Epidermal melanocyte (primary cell): ENCODE measurements at regions not wholly inside any gene's neighbourhood (a gene's known extent, or its start where the extent isn't known, plus 50 kb on each side); places are given as distances from the start of the nearest gene placed in this dataset.
"Not testable (repeated sequence)": the region's sequence is repeated elsewhere in the genome, so short reads cannot be mapped to it uniquely, and the experiment has no call there.

ENCODE experiments used
- DNase-seq: peaks from one replicate; pipeline ENCODE4 v3.0.0; 2011; ENCODE audit warnings: low spot score; ENCODE audit not compliant: insufficient read length

DNA sequence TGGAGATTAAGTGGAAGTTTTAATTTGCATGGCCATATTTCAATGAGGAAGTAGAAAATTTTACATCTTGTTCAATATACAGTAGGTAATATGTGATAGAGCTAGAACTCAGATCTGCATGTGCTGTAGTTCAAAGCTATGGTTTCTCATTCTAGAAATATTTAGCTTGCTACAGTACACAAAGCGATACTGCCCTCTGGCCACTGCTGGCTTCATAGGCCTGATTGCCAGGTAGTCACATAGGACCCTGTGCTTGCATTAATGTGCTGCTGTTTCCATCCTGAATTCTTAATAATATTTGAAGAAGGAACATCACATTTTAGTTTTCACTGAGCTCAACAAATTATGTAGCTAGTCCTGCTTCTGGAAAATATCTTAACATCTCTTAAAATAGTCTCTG lies 87.0 kb downstream of the PLSCR2 start:
- no peak for DNase-seq

DNA sequence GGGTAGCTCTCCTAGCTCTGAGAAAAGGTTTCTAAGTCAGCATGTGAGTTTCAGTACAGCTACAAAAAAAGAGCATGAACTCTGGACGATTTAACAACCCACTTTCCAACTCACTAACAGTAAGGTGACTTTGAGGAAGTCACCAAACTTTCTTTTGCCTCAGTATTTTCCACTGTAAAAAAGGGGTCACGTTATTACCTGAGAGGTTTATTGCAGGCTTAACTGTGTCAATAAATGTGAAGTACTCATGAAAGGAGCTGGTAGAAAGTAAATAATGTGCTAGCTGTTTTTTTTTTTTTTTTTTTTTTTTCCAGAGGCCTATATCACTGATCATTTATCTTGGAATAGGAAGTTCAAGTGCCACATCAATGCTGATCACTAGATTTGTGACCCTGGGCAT lies 89.3 kb downstream of the PLSCR2 start:
- DNase-seq, result no peak

DNA sequence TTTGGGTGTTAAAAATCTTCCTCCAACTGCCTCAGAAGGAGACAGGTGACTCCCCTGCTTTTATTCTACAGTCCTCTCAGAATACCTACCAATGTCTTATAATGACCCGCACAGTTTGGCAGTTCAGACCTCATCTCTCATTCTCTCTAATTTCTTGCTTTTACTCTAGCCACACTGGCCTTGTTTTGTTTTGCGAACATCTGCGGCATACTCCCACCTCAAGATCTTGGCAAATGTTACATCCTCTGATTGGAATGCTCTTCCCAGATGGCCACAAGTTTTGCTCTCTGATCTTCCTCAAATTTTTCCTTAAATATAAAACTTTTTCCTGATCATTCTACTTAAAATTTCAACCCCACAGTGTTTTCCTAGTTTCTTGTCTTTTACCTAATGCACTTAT lies 94.1 kb downstream of the PLSCR2 start:
- DNase-seq, result no peak

DNA sequence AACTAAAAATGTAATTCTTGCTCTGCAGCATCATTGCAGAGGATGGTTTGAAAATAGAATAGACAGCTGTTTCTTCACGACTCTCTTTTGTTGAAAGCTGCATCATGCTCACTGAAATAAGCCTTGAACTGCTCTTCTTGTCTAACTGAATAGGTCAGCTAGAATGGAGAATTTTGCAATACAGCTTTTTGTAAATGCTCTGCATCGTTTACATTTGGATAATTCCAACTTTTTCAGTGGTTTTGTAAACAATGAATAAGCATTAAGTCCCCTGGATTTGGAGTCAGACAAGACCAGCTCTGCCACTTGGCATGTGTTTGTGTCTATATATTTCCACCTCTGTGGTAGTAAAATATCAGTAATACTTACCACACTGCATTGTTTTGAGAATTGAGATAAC lies 95.2 kb downstream of the PLSCR2 start:
- no peak for DNase-seq

DNA sequence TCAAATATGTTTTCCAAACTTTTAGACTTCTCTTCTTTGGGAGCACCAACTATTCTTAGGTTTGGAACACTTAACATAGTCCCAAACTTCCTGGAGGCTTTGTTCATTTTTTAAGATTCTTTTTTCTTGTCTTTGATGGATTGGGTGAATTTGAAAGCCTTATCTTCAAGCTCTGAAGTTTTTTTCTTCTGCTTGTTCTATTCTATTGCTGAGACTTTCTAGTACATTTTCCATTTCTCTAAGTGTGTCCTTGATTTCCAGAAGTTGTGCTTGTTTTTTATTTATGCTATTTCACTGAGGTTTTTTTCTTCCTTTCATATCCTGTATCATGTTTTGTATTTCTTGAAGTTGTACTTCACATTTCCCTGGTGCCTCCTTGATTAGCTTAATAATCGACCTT lies 97.5 kb downstream of the PLSCR2 start:
- no peak for DNase-seq

DNA sequence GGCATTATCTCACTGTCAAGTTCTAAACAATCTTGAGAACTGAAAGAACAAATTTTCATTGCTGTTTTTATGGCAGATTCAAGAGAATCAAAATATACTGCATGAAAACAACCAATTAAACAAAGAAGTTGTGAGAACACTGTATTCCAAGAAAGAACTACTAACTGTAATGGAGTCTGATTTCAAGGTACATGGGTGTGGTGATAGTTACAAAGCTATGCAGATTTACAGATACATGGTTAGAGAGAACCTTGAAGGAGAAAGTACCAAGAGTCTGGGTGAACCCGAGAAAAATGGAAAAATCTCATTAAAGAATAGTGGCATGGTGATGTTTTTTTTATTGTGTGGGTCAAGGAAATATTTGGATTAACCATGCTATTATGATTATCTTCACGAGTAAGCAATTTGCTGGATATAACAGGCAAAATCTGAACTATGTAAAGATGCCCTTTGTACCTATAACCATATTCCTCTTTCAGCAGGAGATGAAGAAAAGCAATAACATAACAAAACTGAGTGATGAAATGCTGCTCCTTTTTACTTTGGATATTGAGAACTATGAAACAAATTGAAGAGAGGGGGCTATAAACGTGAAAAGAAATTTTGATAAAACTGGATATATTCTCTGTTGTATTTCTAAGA lies 100.4 kb downstream of the PLSCR2 start:
- no peak for DNase-seq

DNA sequence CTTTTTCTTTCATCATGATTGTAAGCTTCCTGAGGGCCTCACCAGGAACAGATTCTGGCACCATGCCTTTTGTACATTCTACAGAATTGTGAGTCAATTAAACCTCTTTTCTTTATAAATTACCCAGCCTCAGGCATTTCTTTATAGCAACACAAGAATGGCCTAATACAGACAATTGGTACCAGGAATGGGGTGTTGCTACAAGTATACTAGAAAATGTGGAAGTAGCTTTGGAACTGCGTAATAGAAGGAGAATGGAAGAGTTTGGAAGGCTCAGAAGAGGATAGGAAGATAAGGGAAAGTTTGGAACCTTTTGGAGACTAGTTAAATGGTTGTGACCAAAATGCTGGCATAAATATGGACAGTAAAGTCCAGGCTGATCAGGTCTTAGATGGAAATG lies 108.9 kb upstream of the PLSCR4 start:
- DNase-seq, result no peak

DNA sequence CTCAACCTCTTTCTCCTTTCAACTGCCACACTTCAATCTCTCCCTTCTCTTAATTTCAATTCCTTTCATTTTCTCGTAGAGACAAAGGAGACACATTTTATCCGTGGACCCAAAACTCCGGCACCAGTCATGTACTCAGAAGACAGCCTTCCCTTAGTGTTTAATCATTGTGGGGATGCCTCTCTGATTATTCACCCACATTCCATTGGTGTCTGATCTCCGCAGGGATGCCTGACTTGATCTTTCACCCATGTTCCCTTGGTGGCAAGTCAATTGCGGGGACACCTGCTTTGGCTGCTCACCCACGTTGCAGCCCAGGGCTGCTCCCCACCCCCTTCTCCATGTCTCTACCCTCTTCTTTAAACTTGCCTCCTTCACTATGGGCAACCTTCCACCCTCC lies 103.5 kb upstream of the PLSCR4 start:
- DNase-seq, result not testable (repeated sequence)

DNA sequence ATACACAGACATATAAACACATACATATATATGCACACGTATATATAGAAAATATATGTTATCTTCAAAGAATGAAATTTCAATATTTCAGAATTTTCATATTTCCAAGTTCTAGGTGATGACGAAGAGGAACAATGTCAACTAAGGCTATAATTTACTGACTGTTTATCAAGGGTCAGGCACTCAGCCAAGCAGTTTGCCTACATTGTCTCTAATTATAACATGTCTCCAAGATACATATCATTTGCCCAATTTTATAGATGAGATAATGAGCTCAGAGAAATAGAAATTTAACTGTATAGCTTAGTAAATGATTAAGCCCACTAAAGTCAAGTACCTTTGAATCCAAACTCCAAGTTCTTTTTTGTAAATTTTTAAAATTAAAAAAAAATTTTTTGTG lies 99.9 kb upstream of the PLSCR4 start:
- no peak for DNase-seq

DNA sequence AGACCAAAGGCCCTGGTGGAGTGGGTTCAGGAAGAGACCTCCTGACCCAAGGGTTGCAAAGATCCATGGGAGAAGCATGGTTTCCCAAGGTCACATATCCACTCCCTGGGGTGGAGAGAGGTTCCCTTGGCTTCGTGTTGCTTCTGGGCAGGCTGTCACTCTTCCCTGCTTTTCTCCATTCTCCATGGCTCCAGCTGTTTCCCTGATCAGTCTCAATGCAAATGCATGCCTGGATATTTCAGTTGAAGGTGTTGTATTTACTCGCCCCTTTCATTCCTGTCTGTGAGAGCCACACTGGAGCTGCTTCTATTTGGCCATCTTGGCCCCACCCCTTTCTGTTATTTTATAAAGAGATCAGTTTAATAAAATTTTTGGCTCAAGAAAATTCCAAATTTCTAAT lies 95.0 kb upstream of the PLSCR4 start:
- DNase-seq, result no peak

DNA sequence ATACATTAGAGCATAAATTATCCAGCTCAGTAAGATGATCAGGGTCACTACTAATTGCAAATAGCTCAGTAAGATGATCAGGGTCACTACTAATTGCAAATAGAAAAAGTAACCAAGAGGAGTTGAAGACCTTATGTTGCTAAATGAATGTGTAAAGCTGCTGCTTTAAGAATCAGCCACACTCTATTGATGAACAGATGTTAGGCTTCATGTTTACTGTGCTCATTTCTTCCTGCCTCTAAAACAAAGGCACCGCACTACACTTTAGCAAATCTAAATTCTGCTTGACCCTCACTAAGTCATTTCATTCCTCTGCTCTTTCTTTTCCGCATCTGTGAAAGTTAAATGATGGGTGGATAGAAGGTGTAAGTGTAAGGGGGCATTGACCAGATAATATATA lies 92.6 kb upstream of the PLSCR4 start:
- DNase-seq, result no peak

DNA sequence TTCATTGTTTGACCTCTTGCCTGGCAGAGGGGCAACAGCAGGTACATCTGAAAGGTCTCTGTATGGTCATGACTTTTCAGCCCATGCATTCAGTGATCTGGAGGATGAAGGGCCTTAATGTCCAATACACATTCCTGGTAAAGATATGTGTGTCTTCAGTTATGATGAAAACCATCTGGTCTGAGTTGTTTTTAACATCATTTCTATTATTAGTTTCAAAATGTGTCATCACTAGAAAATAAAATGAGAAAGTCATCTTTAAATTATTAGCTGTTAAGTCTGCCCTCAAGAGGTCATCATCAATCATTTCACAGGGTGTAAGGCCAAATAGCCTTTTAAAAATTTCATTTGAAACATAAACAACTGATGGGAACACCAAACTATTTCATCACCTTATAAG lies 92.1 kb upstream of the PLSCR4 start:
- DNase-seq, result no peak

DNA sequence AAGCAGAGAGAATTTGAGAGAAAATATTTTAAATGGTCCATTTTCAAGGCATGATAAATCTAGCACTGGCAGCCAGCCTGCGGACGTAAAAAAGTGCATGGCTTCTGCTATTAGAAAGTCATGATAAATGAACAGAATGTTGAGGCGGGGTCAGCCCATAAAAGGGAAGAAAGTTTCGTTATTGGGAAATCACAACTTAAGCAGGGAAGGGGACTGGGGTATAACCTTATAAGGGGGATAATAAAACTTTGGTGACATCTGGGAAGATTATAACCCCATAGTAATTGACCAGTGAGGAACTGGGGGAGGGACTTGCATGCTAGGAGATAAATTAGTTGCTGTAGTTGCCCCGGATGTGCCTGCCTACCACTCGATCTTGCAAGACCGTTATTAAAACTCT lies 88.4 kb upstream of the PLSCR4 start:
- DNase-seq, result no peak

DNA sequence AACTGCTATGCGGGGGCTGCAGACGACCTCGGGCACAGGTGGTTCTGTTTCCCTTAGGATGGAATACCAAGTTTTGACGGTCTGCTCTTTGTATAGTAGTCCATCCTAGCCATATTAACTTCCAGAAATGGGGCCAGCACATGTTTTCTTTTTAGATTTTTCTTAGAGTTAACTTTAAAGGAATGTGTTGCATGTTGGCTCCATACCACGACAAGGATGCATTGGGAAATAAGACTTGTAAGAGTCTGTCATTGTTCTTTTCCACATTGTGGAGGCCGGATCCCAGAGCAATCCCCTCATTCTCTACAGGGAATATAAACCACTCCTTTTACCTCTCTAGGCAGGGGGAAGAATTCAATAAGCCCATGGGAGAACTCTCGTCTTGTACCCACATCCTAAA lies 87.1 kb upstream of the PLSCR4 start:
- DNase-seq, result no peak

DNA sequence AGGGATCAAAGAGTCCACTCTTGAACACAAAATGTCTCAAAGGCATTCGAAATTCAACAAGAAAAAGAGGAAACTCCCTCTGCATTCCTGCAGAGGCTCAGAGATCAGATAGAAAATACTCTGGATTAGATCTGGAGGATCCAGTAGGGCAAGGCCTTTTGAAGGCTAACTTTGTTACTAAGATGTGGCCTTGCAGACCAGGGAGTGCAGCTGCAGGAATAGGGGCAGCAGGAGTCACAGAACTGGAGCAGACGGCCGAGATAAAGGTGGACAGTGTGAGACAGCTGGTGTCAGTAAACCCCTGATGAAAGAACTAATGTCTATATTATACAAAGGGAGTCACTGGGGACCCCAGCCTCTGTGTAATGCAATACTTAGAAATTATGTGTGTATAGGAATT lies 84.5 kb upstream of the PLSCR4 start:
- DNase-seq, result no peak

DNA sequence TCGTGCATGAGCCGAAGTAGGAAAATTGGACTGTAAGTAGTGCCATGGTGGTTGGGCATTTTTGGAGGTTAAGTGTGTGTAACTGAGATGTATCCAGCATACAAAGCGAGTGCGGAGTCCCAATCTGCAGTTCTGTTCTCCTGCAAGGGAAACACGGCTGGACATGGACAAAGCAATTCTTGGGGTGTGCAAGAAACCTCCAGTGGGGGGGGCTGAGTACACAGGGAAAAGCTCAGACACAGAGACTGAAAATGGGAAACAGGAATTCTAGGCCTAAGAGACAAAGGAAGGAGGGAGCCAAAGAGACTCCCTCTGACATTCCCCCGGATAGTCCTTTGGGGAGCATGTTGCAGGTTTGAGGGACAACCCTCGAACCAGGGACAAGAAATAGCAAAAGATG lies 83.2 kb upstream of the PLSCR4 start:
- DNase-seq, result no peak

DNA sequence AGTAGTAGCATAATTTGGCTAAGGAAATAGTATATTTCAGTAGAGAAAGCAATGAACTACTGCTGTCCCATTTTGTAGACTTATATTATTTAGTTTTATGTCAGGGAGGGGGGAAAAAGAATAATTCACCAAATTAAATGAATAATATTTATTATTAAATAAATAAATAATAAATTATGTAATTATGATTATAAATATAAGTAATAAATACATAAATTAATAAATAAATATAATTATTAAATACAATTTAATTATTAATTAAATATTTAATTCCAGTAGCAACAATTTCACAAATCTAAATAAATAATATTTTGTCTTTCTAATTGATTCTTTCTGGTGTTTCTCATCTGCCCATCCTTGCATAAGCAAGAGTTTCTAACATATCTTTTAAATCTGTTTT lies 81.1 kb upstream of the PLSCR4 start:
- DNase-seq, result no peak

DNA sequence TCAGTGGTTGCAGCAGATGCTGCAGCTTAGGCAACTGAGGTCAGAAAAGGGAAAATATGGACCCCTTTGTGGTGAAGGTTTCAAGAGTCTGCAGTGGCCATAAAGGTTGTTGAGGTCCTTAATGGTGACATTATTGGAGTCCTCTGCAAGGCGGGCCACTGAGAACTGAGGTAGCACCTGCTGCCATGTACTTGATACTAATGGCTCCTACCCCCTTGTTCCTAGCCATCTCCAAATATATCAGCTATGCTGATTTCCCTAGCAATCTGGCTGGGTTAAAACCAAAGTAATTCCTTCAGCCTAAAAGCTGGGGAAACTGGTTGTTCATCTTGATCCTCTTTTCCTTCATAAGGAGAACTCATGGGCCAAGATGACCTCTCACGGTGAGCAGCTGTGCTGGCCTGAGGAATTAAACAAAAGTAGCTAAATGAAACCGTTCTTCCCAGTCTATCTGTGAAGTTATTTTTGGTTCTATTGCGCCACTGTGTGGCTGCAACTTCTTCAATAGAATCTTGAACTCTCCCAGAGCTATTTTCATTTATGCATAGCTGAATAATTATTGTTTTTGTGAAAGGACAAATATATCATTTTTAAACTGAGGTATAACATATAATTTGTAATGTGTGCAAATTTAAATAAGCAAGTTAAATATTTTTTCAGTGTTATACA lies 76.1 kb upstream of the PLSCR4 start:
- DNase-seq, result peak; percentile 47

DNA sequence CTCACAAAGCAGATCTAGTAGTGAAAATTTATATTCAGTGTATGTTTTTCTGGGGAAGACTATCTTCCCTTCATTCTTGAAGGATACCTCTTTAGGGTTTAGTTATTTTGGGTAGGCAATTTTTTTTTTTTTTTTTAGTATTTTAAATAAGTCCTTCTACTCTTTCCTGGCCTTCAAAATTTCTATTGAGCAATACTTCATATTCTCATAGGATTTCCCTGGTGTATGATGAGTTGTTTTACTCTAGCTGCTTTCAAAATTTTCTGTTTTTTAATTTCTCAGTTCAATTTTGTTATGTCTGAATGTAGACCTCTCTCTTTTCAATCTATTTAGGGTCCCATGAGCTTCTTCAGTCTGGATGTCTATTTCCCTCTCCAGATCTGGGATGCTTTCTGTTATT lies 74.3 kb upstream of the PLSCR4 start:
- DNase-seq, result no peak

DNA sequence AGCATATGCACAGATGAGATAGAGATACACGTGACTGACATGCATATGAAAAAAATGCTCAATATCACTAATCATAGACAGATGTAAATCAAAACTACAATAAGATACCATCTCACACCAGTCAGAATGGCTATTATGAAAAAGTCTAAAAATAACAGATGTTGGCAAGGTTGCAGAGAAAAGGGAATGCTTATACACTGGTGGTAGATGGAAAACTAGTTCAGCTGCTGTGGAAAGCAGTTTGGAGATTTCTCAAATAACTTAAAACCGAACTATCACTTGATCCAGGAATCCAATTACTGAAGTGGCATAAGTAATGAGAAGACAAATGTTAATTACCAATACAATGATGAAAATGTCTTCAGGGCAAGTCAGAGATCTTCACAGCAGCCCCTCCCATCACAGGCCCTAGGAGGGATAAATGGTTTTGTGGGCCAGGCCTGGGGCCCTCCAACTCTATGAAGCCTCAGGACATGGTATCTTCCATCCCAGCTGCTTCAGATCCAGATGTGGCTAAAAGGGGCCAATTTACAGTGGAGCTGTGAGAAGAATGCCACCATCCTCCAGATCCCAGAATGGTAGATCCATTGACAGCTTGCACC lies 71.4 kb upstream of the PLSCR4 start:
- DNase-seq, result no peak

DNA sequence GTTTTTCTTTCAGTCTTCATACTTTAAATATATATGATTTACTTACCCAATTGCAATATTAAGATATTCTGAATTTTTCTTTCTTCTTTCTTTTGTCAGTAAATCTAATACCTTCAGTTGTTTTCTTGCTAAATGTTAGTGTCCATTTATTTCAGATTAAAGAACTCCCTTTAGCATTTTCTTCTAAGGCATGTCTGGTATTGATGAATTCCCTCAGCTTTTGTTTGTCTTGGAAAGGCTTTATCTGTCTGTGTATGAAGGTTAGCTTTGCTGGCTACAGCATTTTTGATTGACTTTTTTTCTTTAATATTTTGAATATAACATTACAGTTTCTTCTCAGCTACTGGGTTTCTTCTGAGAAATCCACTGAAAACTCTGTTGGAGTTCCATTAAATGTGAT lies 64.0 kb upstream of the PLSCR4 start:
- DNase-seq, result no peak

DNA sequence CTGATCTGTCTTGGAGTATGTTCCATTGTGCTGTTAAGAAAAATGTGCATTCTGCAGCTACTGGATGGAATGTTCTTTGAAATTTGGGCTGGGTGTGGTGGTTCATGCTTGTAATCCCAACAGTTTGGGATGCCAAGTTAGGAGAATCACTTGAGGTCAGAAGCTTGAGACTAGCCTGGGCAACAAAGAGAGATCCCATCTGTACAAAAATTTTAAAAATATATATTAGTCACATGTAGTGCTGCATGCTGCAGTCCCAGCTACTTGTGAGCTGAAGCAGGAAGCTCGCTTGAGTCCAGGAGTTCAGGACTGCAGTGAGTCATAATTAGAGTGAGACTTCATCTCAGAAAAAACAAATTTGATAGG lies 62.8 kb upstream of the PLSCR4 start:
- DNase-seq, result no peak

DNA sequence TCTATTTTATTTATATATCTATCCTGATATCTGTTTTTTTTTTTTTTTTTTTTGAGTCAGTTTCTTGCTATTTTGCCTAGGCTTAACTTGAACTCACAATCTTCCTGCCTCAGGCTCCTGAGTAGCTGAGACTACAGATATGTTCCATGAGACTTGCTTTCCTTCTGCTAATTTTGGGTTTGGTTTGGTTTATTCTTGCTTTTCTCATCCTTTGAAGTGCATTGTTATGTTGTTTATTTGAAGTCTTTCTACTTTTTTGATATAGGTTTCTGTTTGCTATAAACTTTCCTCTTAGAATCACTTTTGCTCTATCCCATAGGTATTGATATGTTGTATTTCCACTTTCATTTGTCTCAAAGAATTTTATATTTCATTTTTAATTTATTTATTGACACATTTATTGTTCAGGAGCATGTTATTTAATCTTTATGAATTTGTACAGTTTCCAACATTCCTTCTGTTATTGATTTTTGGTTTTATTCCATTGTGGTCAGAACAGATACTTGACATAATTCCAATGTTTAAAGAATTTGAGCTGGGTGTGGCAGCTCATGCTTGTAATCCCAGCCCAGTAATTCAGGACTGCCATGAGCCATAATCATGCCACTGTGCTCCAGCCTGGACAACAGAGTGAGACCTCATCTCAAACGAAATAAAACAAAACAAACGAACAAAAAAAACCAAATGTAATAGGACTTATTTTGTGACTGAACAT lies 62.3 kb upstream of the PLSCR4 start:
- no peak for DNase-seq
